Neuronal stem cell (in vitro differentiated cells): ENCODE measurements at regions not wholly inside any gene's neighbourhood (a gene's known extent, or its start where the extent isn't known, plus 50 kb on each side); places are given as distances from the start of the nearest gene placed in this dataset.

Experiments
- DNase-seq: peaks from one replicate; pipeline ENCODE4 v3.0.0-alpha.2; 2013; ENCODE audit warnings: low spot score
- H2AFZ ChIP-seq: one replicate; pipeline ENCODE4 v1.6.1; 2013; ENCODE audit warnings: mild to moderate bottlenecking, low read length, inconsistent platforms
- H2AK5ac ChIP-seq: 2 replicates; pipeline ENCODE4 v1.6.1; 2013; ENCODE audit warnings: low read depth, mild to moderate bottlenecking, inconsistent platforms, low read length, moderate library complexity, mixed read lengths
- H2BK120ac ChIP-seq: 2 replicates; pipeline ENCODE4 v1.6.1; 2013; ENCODE audit warnings: low read depth, mild to moderate bottlenecking, inconsistent platforms, low read length, moderate library complexity, mixed read lengths
- H2BK12ac ChIP-seq: one replicate; pipeline ENCODE4 v1.6.1; 2013; ENCODE audit warnings: low read length, inconsistent platforms
- H2BK15ac ChIP-seq: 2 replicates; pipeline ENCODE4 v1.6.1; 2013; ENCODE audit warnings: mild to moderate bottlenecking, low read length, inconsistent platforms, mixed read lengths
- H2BK5ac ChIP-seq: one replicate; pipeline ENCODE4 v1.6.1; 2013; ENCODE audit warnings: inconsistent platforms, mild to moderate bottlenecking, low read length, moderate library complexity
- H3K14ac ChIP-seq: one replicate; pipeline ENCODE4 v1.6.1; 2013; ENCODE audit warnings: low read length, inconsistent platforms
- H3K18ac ChIP-seq: 2 replicates; pipeline ENCODE4 v1.6.1; 2013; ENCODE audit warnings: low read length, inconsistent platforms
- H3K23ac ChIP-seq: 2 replicates; pipeline ENCODE4 v1.6.1; 2013; ENCODE audit warnings: low read depth, mild to moderate bottlenecking, mixed read lengths, low read length, inconsistent platforms; ENCODE audit not compliant: poor library complexity
- H3K27ac ChIP-seq: replicated peaks from 3 replicates; pipeline ENCODE4 v1.5.1; 2013; ENCODE audit warnings: low read length, inconsistent platforms
- H3K27me3 ChIP-seq, 3 experiments: 2 replicates each; pipeline ENCODE4 v1.6.1; 2013; ENCODE audit warnings: low read length in 3 of 3, mild to moderate bottlenecking in 2 of 3, inconsistent platforms in 1 of 3, low read depth in 1 of 3, mixed read lengths in 1 of 3, moderate library complexity in 1 of 3; ENCODE audit not compliant: control insufficient read depth in 3 of 3, insufficient read depth in 3 of 3
- H3K36me3 ChIP-seq, 2 donors: replicated peaks in 1 of 2; 2 replicates each; pipeline ENCODE4 v1.6.1; 2013; ENCODE audit warnings: low read length in 2 of 2; ENCODE audit not compliant: control insufficient read depth in 2 of 2, insufficient read depth in 2 of 2
- H3K4ac ChIP-seq: 2 replicates; pipeline ENCODE4 v1.6.1; 2013; ENCODE audit warnings: inconsistent platforms, mild to moderate bottlenecking, low read length, moderate library complexity
- H3K4me1 ChIP-seq, 2 donors: 1 replicate in 1 of 2; 2 replicates in 1 of 2; pipeline ENCODE4 v1.6.1; 2013; ENCODE audit warnings: low read length in 2 of 2, low read depth in 1 of 2; ENCODE audit not compliant: control insufficient read depth in 2 of 2, insufficient read depth in 1 of 2
- H3K4me2 ChIP-seq: one replicate; pipeline ENCODE4 v1.6.1; 2013; ENCODE audit warnings: mild to moderate bottlenecking, low read length, inconsistent platforms; ENCODE audit not compliant: insufficient read depth, poor library complexity, severe bottlenecking
- H3K4me3 ChIP-seq, 2 donors: 2 replicates each; pipeline ENCODE4 v1.5.1; 2013; ENCODE audit warnings: low read length in 2 of 2, mild to moderate bottlenecking in 2 of 2, inconsistent platforms in 1 of 2, moderate library complexity in 1 of 2
- H3K79me1 ChIP-seq: one replicate; pipeline ENCODE4 v1.6.1; 2013; ENCODE audit warnings: low read depth, mild to moderate bottlenecking, inconsistent platforms, low read length, moderate library complexity
- H3K9ac ChIP-seq: one replicate; pipeline ENCODE4 v1.6.1; 2013; ENCODE audit warnings: mild to moderate bottlenecking, low read depth, low read length, inconsistent platforms; ENCODE audit not compliant: poor library complexity
- H3K9me3 ChIP-seq, 2 donors: replicated peaks in 1 of 2; 2 replicates each; pipeline versions ENCODE3 to v1.6.1; 2013; ENCODE audit warnings: low read length in 2 of 2, mild to moderate bottlenecking in 2 of 2, inconsistent platforms in 1 of 2, low read depth in 1 of 2, mixed read lengths in 1 of 2, moderate library complexity in 1 of 2; ENCODE audit not compliant: control insufficient read depth in 2 of 2, insufficient read depth in 1 of 2
- H4K8ac ChIP-seq: one replicate; pipeline ENCODE4 v1.6.1; 2013; ENCODE audit warnings: low read depth, mild to moderate bottlenecking, inconsistent platforms, low read length, moderate library complexity
- H4K91ac ChIP-seq: one replicate; pipeline ENCODE4 v1.6.1; 2013; ENCODE audit warnings: low read length, low read depth, mild to moderate bottlenecking, inconsistent platforms; ENCODE audit not compliant: poor library complexity
- WGBS, 2 donors: extraction: QIAGEN DNeasy Blood & Tissue Kit; methylation state at CpG; one replicate each; pipeline ENCODE4 v1.1.7; 2013; ENCODE audit warnings: missing lambda C conversion rate in 2 of 2, mixed read lengths in 1 of 2; ENCODE audit not compliant: insufficient read length in 2 of 2, insufficient replicate concordance in 1 of 2; ENCODE audit errors: extremely low coverage in 2 of 2; 5-methylcytosine and 5-hydroxymethylcytosine counted together

DNA sequence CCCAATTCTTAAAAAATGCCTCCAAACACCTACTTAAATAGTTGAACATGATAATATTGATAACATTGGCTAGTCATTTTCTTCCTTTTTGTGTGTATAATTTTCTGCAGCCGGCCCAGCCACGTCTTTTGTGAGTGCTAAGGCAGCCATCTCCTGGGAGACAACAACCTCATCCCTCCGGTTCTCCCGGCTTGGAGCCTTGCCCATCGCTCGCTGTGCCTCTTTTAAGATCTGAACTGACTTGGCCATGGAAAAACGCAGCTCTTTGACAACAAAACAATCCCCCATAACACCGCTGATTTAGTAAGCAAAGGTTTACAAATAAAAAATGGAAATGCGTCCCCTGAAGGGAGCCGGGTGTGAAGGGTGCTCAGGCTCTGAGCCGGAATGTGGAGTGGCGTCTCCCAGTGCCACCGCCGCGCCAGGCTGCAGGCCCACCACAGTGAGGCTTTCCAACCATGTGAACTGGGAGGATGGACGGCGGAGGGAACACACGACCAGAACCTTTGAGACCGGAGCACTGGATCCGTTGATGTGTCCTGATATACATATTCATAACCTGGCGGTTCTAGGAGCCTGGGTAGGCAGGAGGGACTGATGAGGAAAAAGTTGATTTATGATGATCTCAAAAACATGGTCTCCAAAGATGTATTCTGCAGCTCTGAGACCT, 87.4 kb downstream of the SMIM21 start:
- H3K14ac ChIP-seq = no peak overlapping the region
- H3K27ac ChIP-seq = no peak overlapping the region
- H3K27me3 ChIP-seq = peaks cover 0 to 71% (median 2%) of the 10 kb centered on the region in 3 experiments
- H3K4me2 ChIP-seq = no peak overlapping the region
- peak overlapping the region; percentile 81 for H2AK5ac ChIP-seq
- H3K79me1 ChIP-seq = peaks cover 2% of the 10 kb centered on the region
- no peak overlapping the region for H3K18ac ChIP-seq
- H3K9me3 ChIP-seq = no peaks in the 10 kb centered on the region
- DNase-seq = no peak
- H3K36me3 ChIP-seq = peaks cover 0 to 2% of the 10 kb centered on the region in 2 donors
- H4K8ac ChIP-seq = no peak overlapping the region
- H2BK120ac ChIP-seq = no peak overlapping the region
- H3K4me1 ChIP-seq = peaks cover 6 to 15% of the 10 kb centered on the region in 2 donors
- H3K4ac ChIP-seq = no peak overlapping the region
- H2AFZ ChIP-seq = no peak overlapping the region
- no CpG with 5 or more reads among the region's 21 CpGs for WGBS, 2 donors
- no peak overlapping the region for H2BK15ac ChIP-seq
- no peak overlapping the region for H3K23ac ChIP-seq
- H2BK5ac ChIP-seq = no peak overlapping the region
- H2BK12ac ChIP-seq = no peak overlapping the region
- H3K9ac ChIP-seq = no peak overlapping the region
- no peak overlapping the region for H3K4me3 ChIP-seq
- H4K91ac ChIP-seq = no peak overlapping the region
